AG04449 (cell line): ENCODE measurements at regions not wholly inside any gene's neighbourhood (a gene's known extent, or its start where the extent isn't known, plus 50 kb on each side); places are given as distances from the start of the nearest gene placed in this dataset.

Source experiments
- CTCF ChIA-PET: fragments of 350-600 bp; formaldehyde crosslinking; extraction: SDS; loops from one replicate; lab custom pipeline; 2021; ENCODE audit warnings: antibody characterized with exemption; lab: Yijun Ruan, JAX
- POLR2A ChIA-PET: fragments of 400-600, 350-600 bp; formaldehyde crosslinking; extraction: SDS; loops from one replicate; lab custom pipeline; 2020; ENCODE audit warnings: antibody characterized with exemption, inconsistent platforms; lab: Yijun Ruan, JAX
- DNase-seq: peaks from one replicate; pipeline ENCODE4 v3.0.0-alpha.2; 2010; ENCODE audit warnings: low read depth, low spot score
- H3K4me3 ChIP-seq: 2 replicates; pipeline ENCODE4 v1.5.1; 2011; ENCODE audit warnings: low read depth, mild to moderate bottlenecking, control low read depth, low read length
- TF ChIP-seq, protein P1 (sequence below): IDR thresholded peaks from one replicate; pipeline ENCODE4 v1.5.1; 2011; ENCODE audit warnings: mild to moderate bottlenecking, moderate library complexity, low read length, control low read depth, inconsistent platforms; ENCODE audit not compliant: insufficient read depth; ENCODE audit errors: missing control alignments

GRCh38 chrX:97806946-97807345 is 923.2 kb downstream of the RPA4 start:
- no peak for DNase-seq
- TF ChIP-seq, protein P1, sequence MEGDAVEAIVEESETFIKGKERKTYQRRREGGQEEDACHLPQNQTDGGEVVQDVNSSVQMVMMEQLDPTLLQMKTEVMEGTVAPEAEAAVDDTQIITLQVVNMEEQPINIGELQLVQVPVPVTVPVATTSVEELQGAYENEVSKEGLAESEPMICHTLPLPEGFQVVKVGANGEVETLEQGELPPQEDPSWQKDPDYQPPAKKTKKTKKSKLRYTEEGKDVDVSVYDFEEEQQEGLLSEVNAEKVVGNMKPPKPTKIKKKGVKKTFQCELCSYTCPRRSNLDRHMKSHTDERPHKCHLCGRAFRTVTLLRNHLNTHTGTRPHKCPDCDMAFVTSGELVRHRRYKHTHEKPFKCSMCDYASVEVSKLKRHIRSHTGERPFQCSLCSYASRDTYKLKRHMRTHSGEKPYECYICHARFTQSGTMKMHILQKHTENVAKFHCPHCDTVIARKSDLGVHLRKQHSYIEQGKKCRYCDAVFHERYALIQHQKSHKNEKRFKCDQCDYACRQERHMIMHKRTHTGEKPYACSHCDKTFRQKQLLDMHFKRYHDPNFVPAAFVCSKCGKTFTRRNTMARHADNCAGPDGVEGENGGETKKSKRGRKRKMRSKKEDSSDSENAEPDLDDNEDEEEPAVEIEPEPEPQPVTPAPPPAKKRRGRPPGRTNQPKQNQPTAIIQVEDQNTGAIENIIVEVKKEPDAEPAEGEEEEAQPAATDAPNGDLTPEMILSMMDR, result no peak
- no peak overlapping the region for H3K4me3 ChIP-seq
- POLR2A ChIA-PET, result no interaction called here
- CTCF ChIA-PET, result no interaction called here

DNA sequence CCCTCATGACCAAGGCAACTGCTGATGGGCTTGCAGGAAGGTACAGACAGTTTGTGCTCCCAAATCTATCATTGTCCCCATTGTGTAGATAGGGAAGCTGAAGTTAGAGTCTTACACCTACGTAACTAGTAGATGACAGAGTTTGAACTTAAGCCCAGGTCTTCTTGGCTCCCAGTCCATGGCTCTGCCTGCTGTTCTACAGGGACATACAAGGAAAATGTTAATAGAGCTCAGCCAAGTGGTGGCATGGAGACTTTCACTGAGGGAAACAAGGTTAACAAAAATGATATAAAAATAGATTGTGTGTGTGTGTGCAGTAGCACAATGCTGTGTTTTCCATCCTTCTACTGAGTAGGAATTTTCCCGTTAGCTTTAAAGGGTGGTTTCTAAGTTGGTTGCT is 936.5 kb downstream of the RPA4 start:
- DNase-seq, result no peak
- TF ChIP-seq, protein P1, result no peak
- POLR2A ChIA-PET, result no interaction called here
- CTCF ChIA-PET, result no interaction called here
- no peak overlapping the region for H3K4me3 ChIP-seq

DNA sequence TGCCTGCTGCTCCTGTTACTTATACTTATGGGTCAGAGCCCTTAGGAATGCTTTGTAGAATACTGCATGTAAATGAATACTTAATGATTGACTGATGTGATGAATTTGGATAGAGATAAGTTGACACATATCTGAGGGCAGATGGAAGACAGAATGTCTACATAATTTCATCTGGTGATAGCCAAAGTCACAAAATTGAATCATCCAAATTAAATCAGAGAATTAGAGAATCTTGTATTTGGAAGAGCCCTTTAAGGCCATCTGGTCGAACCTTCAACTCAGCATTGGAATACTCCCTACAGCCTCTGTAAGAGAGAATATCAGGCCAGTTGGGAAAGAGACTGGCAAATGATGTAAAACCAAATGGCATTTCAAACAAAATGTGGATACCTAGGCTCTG is 944.8 kb downstream of the RPA4 start:
- POLR2A ChIA-PET, result no interaction called here
- no peak overlapping the region for H3K4me3 ChIP-seq
- TF ChIP-seq, protein P1, result no peak
- no peak for DNase-seq
- CTCF ChIA-PET, result no interaction called here

DNA sequence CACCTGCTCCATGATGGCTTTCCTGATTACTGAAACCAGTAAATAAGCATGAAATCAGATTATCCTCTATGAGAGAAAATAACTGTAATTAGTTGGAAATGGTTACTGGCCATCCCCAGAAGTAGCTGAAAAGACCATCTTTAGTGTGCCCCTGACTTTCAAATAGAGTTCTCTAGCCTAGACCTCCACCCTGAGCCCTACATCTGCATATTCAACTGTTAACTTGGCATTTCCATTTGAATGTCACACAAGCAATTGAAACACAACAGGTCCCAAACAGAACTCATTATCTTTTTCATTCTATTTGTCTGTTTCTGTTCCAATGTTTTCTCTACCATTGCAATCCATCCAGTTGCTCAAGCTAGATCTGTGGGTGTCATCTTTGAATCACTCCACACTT is 952.3 kb downstream of the RPA4 start:
- CTCF ChIA-PET, result no interaction called here
- TF ChIP-seq, protein P1, result no peak

GRCh38 chrX:97841544-97842179 is 958.0 kb downstream of the RPA4 start:
- TF ChIP-seq, protein P1, result no peak
- no peak overlapping the region for H3K4me3 ChIP-seq
- CTCF ChIA-PET, result no interaction called here
- no peak for DNase-seq
- POLR2A ChIA-PET, result no interaction called here

More for the DNA sequence above, 952.3 kb downstream of the RPA4 start:
- DNase-seq, result no peak
- H3K4me3 ChIP-seq, result no peak overlapping the region
- POLR2A ChIA-PET, result no interaction called here

- DNase-seq, result no peak
- CTCF ChIA-PET, result no interaction called here
- POLR2A ChIA-PET, result no interaction called here
- TF ChIP-seq, protein P1, result no peak
- no peak overlapping the region for H3K4me3 ChIP-seq
These were observed 958.9 kb downstream of the RPA4 start for GRCh38 chrX:97842468-97843199.
